K562 (cell line): ENCODE measurements at regions not wholly inside any gene's neighbourhood (a gene's known extent, or its start where the extent isn't known, plus 50 kb on each side); places are given as distances from the start of the nearest gene placed in this dataset.

Source experiments
- ATAC-seq: fragments of 200-7000 bp; cut with Tn5 transposase; 3 replicates; pipeline ENCODE4 v1.9.1; 2020; ENCODE audit warnings: moderate library complexity
- BruUV-seq: library from RNA; stranded (reverse); fragments of 400-500 nt; replicated peaks from 2 replicates; lab custom pipeline; 2021; lab: Mats Ljungman, UMichigan
- CTCF ChIA-PET: fragments of 300-600 bp; formaldehyde crosslinking; extraction: SDS; loops from one replicate; lab custom pipeline; 2021; ENCODE audit warnings: low intra/inter-chr PET ratio; lab: Yijun Ruan, JAX
- POLR2A ChIA-PET: fragments of 300-600, 350-650 bp; sonication (Branson Sonifier 250); formaldehyde crosslinking; extraction: SDS; loops from one replicate; lab custom pipeline; 2021; ENCODE audit warnings: antibody characterized with exemption, inconsistent platforms; lab: Yijun Ruan, JAX
- DNase-seq, 4 experiments: peaks; one replicate each; pipeline versions ENCODE4 v3.0.0 to v3.0.0-alpha.2; 2011 to 2018; ENCODE audit warnings: low spot score in 3 of 4, mixed read lengths in 3 of 4; ENCODE audit errors: extremely low read depth in 1 of 4
- FAIRE-seq: peaks from 2 replicates; lab custom pipeline; 2011; peaks lifted over from hg19 to GRCh38; lab: Jason Lieb, UNC
- H2AFZ ChIP-seq: 2 replicates; pipeline ENCODE4 v1.6.0; 2011; ENCODE audit warnings: low read depth, low read length, control low read depth, inconsistent platforms
- H3K27ac ChIP-seq: fragments of 200-600 bp; 3 replicates; pipeline ENCODE4 v1.8.0; 2011; ENCODE audit warnings: low read depth, mild to moderate bottlenecking, control low read depth, inconsistent platforms, low read length, moderate library complexity, mixed read lengths; ENCODE audit errors: extremely low read depth
- H3K27me3 ChIP-seq, 2 experiments: fragments of 300-600 bp in 1 of 2; 2 replicates in 1 of 2; 3 replicates in 1 of 2; pipeline versions ENCODE4 v1.6.0 to v1.8.0; 2011; ENCODE audit warnings: inconsistent platforms in 2 of 2, low read length in 2 of 2, mild to moderate bottlenecking in 1 of 2, mixed read lengths in 1 of 2, moderate library complexity in 1 of 2; ENCODE audit not compliant: control insufficient read depth in 2 of 2, insufficient read depth in 2 of 2
- H3K36me3 ChIP-seq: fragments of 300-600 bp; 3 replicates; pipeline ENCODE4 v1.8.0; 2011; ENCODE audit warnings: mild to moderate bottlenecking, low read length, inconsistent platforms; ENCODE audit not compliant: control insufficient read depth, insufficient read depth
- H3K4me1 ChIP-seq, 2 experiments: fragments of 200-600 bp in 1 of 2; replicated peaks in 1 of 2; 2 replicates in 1 of 2; 3 replicates in 1 of 2; pipeline versions ENCODE4 v1.5.1 to v1.8.0; 2011; ENCODE audit warnings: inconsistent platforms in 2 of 2, low read length in 2 of 2, mild to moderate bottlenecking in 1 of 2, mixed read lengths in 1 of 2, moderate library complexity in 1 of 2; ENCODE audit not compliant: control insufficient read depth in 2 of 2, insufficient read depth in 2 of 2
- H3K4me2 ChIP-seq: 2 replicates; pipeline ENCODE4 v1.6.1; 2011; ENCODE audit warnings: low read length, control low read depth, inconsistent platforms, mixed read lengths; ENCODE audit not compliant: insufficient read depth
- H3K4me3 ChIP-seq: fragments of 200-600 bp; sonication (generic), shearing (Covaris generic); 2 replicates; pipeline ENCODE4 v1.5.1; 2016; ENCODE audit warnings: control low read depth, inconsistent platforms
- H3K79me2 ChIP-seq: fragments of 200-600 bp; 3 replicates; pipeline ENCODE4 v1.8.0; 2011; ENCODE audit warnings: low read length, inconsistent platforms; ENCODE audit not compliant: control insufficient read depth, insufficient read depth
- H3K9ac ChIP-seq, 2 experiments: 2 replicates each; pipeline versions ENCODE4 v1.6.0 to v1.6.1; 2011; ENCODE audit warnings: low read depth in 2 of 2, low read length in 2 of 2, control low read depth in 1 of 2, inconsistent platforms in 1 of 2, mild to moderate bottlenecking in 1 of 2, mixed read lengths in 1 of 2; ENCODE audit not compliant: insufficient read depth in 1 of 2
- H3K9me1 ChIP-seq: one replicate; pipeline ENCODE4 v1.6.0; 2011; ENCODE audit warnings: inconsistent platforms, mild to moderate bottlenecking, low read length, moderate library complexity; ENCODE audit not compliant: control insufficient read depth, insufficient read depth
- H3K9me3 ChIP-seq: replicated peaks from 2 replicates; pipeline ENCODE4 v1.5.1; 2011; ENCODE audit warnings: low read depth, low read length, inconsistent platforms; ENCODE audit not compliant: control insufficient read depth, insufficient read depth
- H4K20me1 ChIP-seq: replicated peaks from 2 replicates; pipeline ENCODE4 v1.6.1; 2011; ENCODE audit warnings: low read length, inconsistent platforms, mixed read lengths; ENCODE audit not compliant: control insufficient read depth, insufficient read depth
- LCOR ChIP-seq: sonication (generic); formaldehyde crosslinking; IDR thresholded peaks from 2 replicates; pipeline ENCODE4 v1.8.0; 2022; ENCODE audit warnings: mild to moderate bottlenecking, missing genetic modification reagents
- SETDB1 ChIP-seq: IDR thresholded peaks from one replicate; pipeline ENCODE4 v1.6.1; 2012; ENCODE audit warnings: low read length, control low read depth, inconsistent platforms
- ZNF263 ChIP-seq: sonication (generic); formaldehyde crosslinking; IDR thresholded peaks from 2 replicates; pipeline ENCODE4 v1.8.0; 2022; ENCODE audit warnings: mild to moderate bottlenecking, missing genetic modification reagents, borderline replicate concordance
- ZNF282 ChIP-seq: sonication (generic); formaldehyde crosslinking; IDR thresholded peaks from 2 replicates; pipeline ENCODE4 v1.8.1; 2023; ENCODE audit warnings: missing genetic modification reagents
- ZNF764 ChIP-seq: fragments of 250-450 bp; sonication (Bioruptor Pico); IDR thresholded peaks from 2 replicates; pipeline ENCODE4 v1.4.0; 2020; ENCODE audit warnings: low read depth, mild to moderate bottlenecking, moderate library complexity
- WGBS: fragments of 100-300 bp; shearing (Covaris generic); methylation state at CpG from one replicate; pipeline ENCODE4 v1.1.6; 2016; ENCODE audit warnings: low coverage, mixed read lengths; ENCODE audit not compliant: insufficient coverage; ENCODE audit errors: missing lambda C conversion rate; 5-methylcytosine and 5-hydroxymethylcytosine counted together
- in situ Hi-C: fragments of 300-500 bp; cut with MboI; formaldehyde crosslinking; loops from 4 replicates; pipeline ENCODE4 v1.15.0; 2018; ENCODE audit warnings: inconsistent platforms, mixed read lengths
- intact Hi-C: fragments of 100-400 bp; cut with micrococcal nuclease; formaldehyde crosslinking; loops from 2 replicates; pipeline ENCODE4 v1.14.2; 2022

DNA sequence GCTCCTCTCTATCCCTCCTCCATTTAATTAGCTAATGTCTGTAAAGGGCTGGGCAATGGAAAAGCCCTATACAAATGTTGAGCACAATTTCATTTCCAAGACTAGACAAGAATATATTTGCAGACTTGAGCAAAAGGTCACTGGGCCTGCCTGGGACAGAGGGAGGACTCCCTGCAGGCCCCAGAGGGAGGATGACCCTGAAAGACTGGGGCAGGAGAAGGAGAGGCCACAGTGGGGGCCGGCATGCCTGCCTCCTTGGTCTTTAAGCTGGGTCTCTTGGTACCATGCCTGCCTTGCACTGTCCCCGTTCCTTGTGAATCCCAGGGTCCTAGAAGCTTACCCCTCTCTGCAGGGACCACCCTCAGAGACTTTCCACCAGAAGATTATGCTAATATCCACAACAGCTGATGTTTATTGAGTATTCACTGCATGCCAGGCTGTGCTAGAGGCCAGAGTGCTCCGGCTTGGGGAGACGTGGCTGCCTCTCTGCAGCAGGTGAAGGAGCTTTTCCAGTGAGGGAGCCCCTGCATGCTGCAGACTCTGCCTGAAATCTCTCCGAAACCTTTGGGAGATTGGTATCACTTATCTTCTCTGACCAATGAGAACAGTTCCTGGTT lies 72.7 kb upstream of the HSPA9 start:
- no peak for ATAC-seq
- H4K20me1 ChIP-seq: no peaks in the 10 kb centered on the region; the same call in 1 of the 2 replicates
- H3K4me2 ChIP-seq: no peak overlapping the region
- no peaks in the 10 kb centered on the region for H3K36me3 ChIP-seq
- H3K4me3 ChIP-seq: no peak overlapping the region
- no TSS peak for BruUV-seq
- H3K4me1 ChIP-seq: no peaks in the 10 kb centered on the region
- H3K9ac ChIP-seq: no peak overlapping the region
- H3K9me3 ChIP-seq: no peaks in the 10 kb centered on the region
- no peaks in the 10 kb centered on the region for H3K79me2 ChIP-seq
- in situ Hi-C loops (no loop called here), intact Hi-C loops (loop anchor here (10.0 kb wide), 3 partner anchors 137 to 327 kb away; no protein-coding TSS in a partner anchor)
- no peak overlapping the region for H2AFZ ChIP-seq
- no peak for DNase-seq
- H3K27ac ChIP-seq: no peak overlapping the region
- CTCF ChIA-PET: no interaction called here
- POLR2A ChIA-PET: interaction anchor here (0.6 to 1.6 kb wide), 3 partner anchors 48 to 156 kb away, joined by 3 to 6 read pairs (median 3); partner anchors contain the start of gene HSPA9
- TF ChIP-seq LCOR (CRISPR knock-in tag) (no peak), SETDB1 (no peak), ZNF263 (CRISPR knock-in tag) (0 out of 2 replicates have a peak, but pooled peaks have one; percentile 16)
- no peaks in the 10 kb centered on the region for H3K9me1 ChIP-seq
- 2% methylated on average over 5 of the region's 5 CpGs for WGBS
- peaks cover 54 to 72% of the 10 kb centered on the region in 2 experiments for H3K27me3 ChIP-seq
- no peak for FAIRE-seq

DNA sequence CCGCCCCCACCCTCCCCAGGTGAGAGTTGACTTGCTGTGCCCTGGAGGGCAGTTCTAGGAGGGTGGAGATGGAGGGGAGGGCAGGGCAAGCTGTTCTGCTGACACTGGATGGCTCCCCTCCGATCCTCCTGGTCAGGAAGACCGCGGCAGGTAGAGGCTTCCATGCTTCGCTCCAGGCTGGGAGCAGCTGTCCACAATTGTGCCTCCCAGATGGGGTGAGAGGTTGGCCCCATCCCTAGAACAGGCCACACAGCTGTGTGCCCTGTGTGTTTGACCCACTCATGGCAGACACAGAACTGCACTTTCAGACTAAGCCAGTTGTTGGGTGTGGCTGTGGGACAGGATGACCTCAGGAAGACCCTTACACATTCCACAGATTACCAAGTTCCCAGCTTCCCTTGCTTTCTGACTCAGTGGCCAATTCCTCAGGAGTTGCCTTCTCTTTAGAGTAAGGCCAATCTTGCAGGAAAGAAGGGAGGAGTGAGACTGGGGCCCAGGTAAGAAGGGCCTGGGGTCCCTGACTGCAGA lies 72.1 kb upstream of the HSPA9 start:
- DNase-seq (no peak), FAIRE-seq (no peak), ATAC-seq (no peak)
- H3K9me1 ChIP-seq: no peaks in the 10 kb centered on the region
- H3K4me1 ChIP-seq: no peaks in the 10 kb centered on the region
- POLR2A ChIA-PET: interaction anchor here (0.6 kb wide), 1 partner anchor 157 kb away, joined by 3 read pairs; no protein-coding TSS in a partner anchor
- H3K27ac ChIP-seq: no peak overlapping the region
- intact Hi-C loops: loop anchor here (10.0 kb wide), 3 partner anchors 137 to 327 kb away; no protein-coding TSS in a partner anchor
- no peaks in the 10 kb centered on the region for H3K9me3 ChIP-seq
- no peaks in the 10 kb centered on the region for H3K36me3 ChIP-seq
- no peak for TF ChIP-seq ZNF764 (CRISPR knock-in tag)
- TF ChIP-seq ZNF282 (CRISPR knock-in tag): no peak
- no peak overlapping the region for H3K4me2 ChIP-seq
- peaks cover 53 to 74% of the 10 kb centered on the region in 2 experiments for H3K27me3 ChIP-seq
- WGBS: 0% methylated on average over 5 of the region's 5 CpGs
- no TSS peak for BruUV-seq
- no peaks in the 10 kb centered on the region; the same call in 1 of the 2 replicates for H4K20me1 ChIP-seq
- no peak overlapping the region for H2AFZ ChIP-seq
- in situ Hi-C loops: no loop called here
- CTCF ChIA-PET: no interaction called here
- no peak overlapping the region for H3K4me3 ChIP-seq
- H3K79me2 ChIP-seq: no peaks in the 10 kb centered on the region
- H3K9ac ChIP-seq: no peak overlapping the region
